ENCODE measurements at regions not wholly inside any gene's neighbourhood (a gene's known extent, or its start where the extent isn't known, plus 50 kb on each side); places are given as distances from the start of the nearest gene placed in this dataset.
"Not testable (repeated sequence)": the region's sequence is repeated elsewhere in the genome, so short reads cannot be mapped to it uniquely, and the experiment has no call there.

GRCh38 chr6:15131234-15131633, 114.6 kb upstream of the JARID2 start:
- DNase-seq, result no peak

GRCh38 chr6:15131651-15132061, 114.2 kb upstream of the JARID2 start:
- peak; percentile 93 for DNase-seq

GRCh38 chr6:15132167-15132566, 113.7 kb upstream of the JARID2 start:
- no peak for DNase-seq

GRCh38 chr6:15132854-15133670, 112.8 kb upstream of the JARID2 start:
- DNase-seq, result peak; percentile 70

- DNase-seq, result no peak
Observed at GRCh38 chr6:15137086-15137485, 108.8 kb upstream of the JARID2 start.

- DNase-seq, result peak; percentile 10
Observed at GRCh38 chr6:15143086-15143485, 102.8 kb upstream of the JARID2 start.

GRCh38 chr6:15143540-15143939, 102.3 kb upstream of the JARID2 start:
- DNase-seq, result no peak

GRCh38 chr6:15145821-15146220, 100.0 kb upstream of the JARID2 start:
- no peak for DNase-seq

GRCh38 chr6:15147827-15148226, 98.0 kb upstream of the JARID2 start:
- DNase-seq, result no peak

GRCh38 chr6:15148356-15148946, 97.4 kb upstream of the JARID2 start:
- DNase-seq, result peak; percentile 82

- DNase-seq, result no peak
Observed at GRCh38 chr6:15150207-15150606, 95.7 kb upstream of the JARID2 start.

GRCh38 chr6:15152700-15153099, 93.2 kb upstream of the JARID2 start:
- DNase-seq, result no peak

- no peak for DNase-seq
Observed at GRCh38 chr6:15153191-15153590, 92.7 kb upstream of the JARID2 start.

- no peak for DNase-seq
Observed at GRCh38 chr6:15157479-15157878, 88.4 kb upstream of the JARID2 start.

GRCh38 chr6:15158821-15159619, 86.8 kb upstream of the JARID2 start:
- no peak for DNase-seq

GRCh38 chr6:15160812-15161211, 85.1 kb upstream of the JARID2 start:
- DNase-seq, result no peak

- not testable (repeated sequence) for DNase-seq
Observed at GRCh38 chr6:15164855-15165254, 81.0 kb upstream of the JARID2 start.

GRCh38 chr6:15166121-15166520, 79.7 kb upstream of the JARID2 start:
- DNase-seq, result no peak

- no peak for DNase-seq
Observed at GRCh38 chr6:15170126-15170525, 75.7 kb upstream of the JARID2 start.

GRCh38 chr6:15171026-15171425, 74.8 kb upstream of the JARID2 start:
- DNase-seq, result no peak

GRCh38 chr6:15176816-15177370, 69.0 kb upstream of the JARID2 start:
- DNase-seq, result no peak

GRCh38 chr6:15183979-15184378, 61.9 kb upstream of the JARID2 start:
- no peak for DNase-seq

- DNase-seq, result no peak
Observed at GRCh38 chr6:15184441-15184861, 61.4 kb upstream of the JARID2 start.

Data from NCI-H69 (cell line).